HG02973 (cell line): ENCODE measurements at regions not wholly inside any gene's neighbourhood (a gene's known extent, or its start where the extent isn't known, plus 50 kb on each side); places are given as distances from the start of the nearest gene placed in this dataset.
"Not testable (repeated sequence)": the region's sequence is repeated elsewhere in the genome, so short reads cannot be mapped to it uniquely, and the experiment has no call there.

Source experiments
- ATAC-seq: cut with Tn5 transposase; IDR thresholded peaks from one replicate; pipeline ENCODE4 v1.9.1; 2021; ENCODE audit warnings: moderate library complexity; ENCODE audit not compliant: unreplicated experiment

DNA sequence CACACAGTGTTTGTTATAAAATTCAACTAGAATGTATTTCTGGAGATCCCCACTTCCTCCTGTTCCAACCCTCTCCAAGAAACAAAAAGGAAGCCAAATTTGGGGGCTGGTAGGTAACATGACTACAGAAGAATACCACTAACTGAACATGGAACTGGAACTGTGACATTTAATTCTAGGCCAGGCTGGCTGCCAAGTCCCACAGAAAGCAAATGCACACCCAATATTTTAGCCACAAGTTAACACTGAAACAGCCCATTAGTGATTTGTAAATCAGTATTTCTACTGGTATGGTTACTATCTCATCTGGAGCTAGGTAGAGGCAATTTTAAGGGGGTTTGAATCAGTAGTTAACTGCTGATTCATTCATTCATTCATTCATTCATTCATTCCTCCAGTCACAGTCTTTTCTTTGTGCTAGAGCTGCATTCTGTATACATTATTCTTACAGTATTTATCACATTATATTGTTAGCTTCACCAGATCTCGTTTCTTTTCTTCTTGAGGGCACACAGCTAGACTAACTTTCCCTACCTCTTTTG, 131.7 kb upstream of the GDNF start:
- ATAC-seq = no peak

GRCh38 chr5:37966871-37967270, 127.0 kb upstream of the GDNF start:
- no peak for ATAC-seq

- no peak for ATAC-seq
Observed at GRCh38 chr5:37966291-37966690, 126.5 kb upstream of the GDNF start.

GRCh38 chr5:37962389-37962788, 122.5 kb upstream of the GDNF start:
- no peak for ATAC-seq

GRCh38 chr5:37957218-37957617, 117.4 kb upstream of the GDNF start:
- ATAC-seq = no peak

DNA sequence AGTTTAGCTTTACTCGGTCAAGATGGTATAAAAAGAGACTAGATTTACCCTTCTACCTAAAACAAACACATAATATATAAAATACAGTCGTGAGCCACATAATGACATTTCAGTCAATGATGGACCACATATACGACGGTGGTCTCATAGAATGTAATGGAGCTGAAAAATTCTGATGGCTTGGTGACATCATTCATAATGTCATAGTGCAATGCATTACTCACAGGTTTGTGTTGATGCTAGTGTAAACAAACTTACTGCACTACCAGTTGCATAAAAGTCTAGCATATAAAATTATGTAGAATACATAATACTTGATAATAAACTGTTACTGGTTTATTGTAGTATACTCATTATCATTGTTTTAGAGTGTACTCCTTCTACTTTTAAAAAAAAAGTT, 115.9 kb upstream of the GDNF start:
- no peak for ATAC-seq

- no peak for ATAC-seq
Observed at GRCh38 chr5:37954561-37954960, 114.7 kb upstream of the GDNF start.

DNA sequence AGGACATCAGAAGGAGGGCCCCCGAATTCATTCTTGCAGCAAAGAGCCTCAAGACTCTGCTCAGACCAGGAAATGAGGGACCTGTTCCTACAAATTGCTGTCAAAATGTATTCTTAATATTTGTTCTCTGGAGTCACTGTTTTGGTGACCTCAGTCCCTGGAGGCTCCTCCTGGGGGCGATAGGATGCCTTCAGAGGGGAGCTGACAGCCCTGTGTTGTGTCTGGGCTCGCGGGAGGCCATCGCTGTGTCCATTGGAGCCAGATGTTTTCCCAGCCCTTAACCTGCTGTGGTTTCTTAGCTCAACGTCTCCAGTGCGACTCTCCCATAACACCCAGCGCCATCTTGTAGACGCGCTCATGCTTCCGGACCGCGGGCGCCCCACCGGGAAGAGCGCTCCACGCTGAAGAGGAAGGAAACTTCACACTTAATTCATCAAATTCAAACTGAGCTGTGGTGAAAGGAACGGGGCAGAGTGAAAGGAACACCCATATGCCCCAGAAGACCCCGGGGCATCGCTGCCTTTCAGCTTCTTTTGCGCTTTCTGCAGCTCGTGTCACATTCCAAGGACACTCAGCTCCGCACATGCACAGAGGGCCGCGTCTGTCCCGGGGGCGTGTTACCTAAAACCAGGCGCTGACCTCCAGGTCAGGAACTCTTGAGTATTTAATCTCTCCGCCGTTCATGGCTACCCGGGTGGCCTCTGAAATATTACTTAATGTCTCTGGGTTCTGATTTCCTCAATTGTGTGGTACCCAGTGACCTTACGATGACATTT, 112.3 kb upstream of the GDNF start:
- no peak for ATAC-seq

DNA sequence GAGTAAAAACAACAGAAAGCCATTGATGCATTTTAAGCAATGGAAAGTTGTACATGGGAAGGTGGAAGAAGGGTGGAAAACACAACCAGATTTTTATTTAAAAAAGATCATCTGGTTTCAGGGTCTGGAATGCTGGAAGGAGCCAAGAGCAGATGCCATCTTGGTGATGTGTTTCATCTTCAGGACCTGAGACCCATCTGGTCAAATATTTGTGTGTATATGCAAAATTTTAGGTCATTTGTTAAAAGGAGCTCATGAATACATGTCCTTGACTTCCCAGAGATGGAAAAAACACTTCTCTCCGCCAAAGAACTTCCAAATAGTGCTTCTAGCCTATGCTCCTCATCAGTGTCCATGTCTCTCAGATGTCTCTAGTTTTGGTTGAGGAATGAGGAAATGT, 110.6 kb upstream of the GDNF start:
- no peak for ATAC-seq

DNA sequence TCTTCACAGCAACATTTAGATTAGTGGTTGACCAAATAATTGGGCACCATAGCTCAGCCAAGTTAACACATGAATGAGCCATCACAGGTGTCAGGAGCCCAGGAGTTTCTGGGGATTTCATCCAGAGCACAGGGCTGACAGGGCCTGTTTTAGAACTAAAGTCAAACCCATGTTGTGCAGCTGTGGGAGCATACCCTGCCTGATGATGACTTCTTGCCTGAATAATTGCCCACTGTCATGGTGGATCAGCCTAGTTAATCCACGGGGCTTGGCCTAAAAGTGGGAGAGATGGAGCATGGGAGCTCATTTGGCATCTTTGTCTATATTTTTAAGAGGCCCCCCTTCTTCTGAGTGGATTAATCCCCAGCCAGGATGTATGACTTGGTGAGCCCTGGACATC, 105.6 kb upstream of the GDNF start:
- ATAC-seq = no peak

GRCh38 chr5:37943136-37943535, 103.3 kb upstream of the GDNF start:
- ATAC-seq = not testable (repeated sequence)

DNA sequence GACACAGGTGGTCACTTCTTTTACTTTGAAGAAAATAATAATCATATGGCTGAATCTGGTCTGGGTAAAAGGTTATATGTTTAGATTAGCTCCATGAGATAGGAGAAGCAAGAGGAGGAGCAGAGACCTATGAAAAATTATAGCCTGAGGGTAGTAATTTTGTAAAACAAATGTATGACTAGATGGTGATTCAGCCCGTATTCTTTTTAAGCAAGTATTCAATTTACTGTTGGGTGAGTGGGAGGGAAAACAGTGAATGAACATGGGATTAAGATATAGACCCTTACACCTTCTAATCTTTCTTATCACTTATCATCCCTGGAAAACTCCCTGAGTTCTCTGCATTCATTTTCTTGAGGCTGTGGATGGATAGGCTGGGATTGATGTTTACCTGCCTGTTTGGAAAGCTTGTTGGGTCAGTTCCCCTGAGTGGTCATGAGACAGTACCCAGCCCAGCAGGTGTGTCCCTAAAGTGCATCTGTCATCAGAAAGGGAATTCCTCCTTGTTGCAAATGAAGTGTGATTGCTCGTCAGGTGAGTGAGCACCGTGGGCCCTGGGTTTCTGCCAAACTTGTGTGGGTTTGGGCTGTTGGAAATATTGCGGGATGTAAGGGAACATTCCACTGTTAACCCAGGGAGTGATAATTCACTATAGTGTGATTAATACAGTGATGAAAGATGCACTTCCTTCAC, 101.2 kb upstream of the GDNF start:
- ATAC-seq = no peak

GRCh38 chr5:37938861-37939260, 99.0 kb upstream of the GDNF start:
- ATAC-seq = no peak

- ATAC-seq = no peak
Observed at GRCh38 chr5:37938076-37938852, 98.4 kb upstream of the GDNF start.

DNA sequence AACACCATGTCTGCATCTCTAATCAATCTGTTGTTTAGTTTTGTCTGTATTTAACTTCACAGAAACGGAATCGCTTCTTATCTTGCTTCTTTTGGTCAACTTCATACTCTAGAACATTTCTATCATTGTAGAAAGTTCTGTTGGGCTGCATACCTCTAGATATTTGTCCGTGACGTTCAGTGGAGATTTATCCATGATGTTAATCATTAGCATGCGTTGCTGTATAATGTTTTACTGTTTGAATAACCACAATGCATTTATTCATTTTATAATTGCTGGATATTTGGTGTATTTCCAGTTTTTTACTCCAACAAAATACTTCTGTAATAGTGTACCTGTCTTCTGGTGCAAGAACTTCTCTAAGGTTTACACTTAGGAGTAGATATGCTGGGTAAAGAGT, 96.2 kb upstream of the GDNF start:
- ATAC-seq = no peak

DNA sequence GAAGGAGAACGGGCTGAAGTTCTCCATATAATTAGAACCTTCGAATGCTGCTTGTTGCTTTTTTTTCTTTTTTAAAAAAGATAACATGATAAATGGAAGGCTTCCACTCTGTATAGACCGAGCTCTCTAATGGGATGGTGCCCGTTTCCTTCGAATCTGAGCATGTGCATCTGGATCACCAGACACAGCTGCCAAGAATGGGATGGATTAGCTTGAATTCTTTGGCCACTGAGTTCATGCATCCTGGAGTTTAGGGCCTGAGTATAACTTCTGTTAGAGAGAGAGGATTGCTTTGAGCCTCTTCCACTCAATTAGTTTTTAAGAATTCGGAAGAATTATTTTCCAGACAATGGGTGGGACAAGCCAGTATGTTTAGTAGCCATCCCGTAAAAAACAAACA, 93.7 kb upstream of the GDNF start:
- ATAC-seq = no peak

DNA sequence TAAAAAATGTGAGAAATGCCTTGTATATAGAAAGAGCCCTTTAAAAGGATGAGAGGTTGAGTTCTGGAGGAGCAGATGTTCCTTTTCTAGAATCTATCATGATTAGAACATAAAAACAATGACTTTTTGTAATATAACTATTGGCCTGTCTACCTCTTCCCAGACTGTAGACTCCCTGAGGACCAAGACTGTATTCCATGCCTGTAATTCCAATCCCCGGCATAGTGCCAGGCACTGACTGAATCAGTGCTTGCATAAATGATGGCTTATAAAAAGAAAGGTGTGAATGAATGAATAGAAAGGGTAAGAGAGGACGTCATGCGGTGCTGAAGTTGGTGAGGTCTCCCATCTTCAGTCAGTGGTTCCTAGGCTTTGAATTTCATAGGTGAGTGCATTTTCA, 92.6 kb upstream of the GDNF start:
- no peak for ATAC-seq

DNA sequence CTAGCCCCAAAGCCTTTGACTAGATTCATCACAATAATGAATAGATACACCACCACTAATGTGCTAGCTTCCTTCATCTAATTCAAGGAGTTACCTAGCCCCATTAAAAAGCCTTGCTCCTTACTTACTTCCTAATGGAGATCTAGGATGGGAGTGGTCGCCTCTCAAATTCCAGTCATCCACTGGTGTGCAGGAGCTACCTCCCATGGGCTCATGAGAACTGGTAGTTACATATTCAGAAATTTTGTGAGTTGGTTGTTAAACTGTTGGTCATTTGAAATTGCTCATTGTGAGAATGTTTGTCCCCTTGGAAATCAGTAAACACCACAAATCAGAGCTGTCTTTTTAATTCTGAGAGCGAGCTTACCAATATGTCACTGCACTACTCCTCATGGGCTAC, 91.7 kb upstream of the GDNF start:
- no peak for ATAC-seq

DNA sequence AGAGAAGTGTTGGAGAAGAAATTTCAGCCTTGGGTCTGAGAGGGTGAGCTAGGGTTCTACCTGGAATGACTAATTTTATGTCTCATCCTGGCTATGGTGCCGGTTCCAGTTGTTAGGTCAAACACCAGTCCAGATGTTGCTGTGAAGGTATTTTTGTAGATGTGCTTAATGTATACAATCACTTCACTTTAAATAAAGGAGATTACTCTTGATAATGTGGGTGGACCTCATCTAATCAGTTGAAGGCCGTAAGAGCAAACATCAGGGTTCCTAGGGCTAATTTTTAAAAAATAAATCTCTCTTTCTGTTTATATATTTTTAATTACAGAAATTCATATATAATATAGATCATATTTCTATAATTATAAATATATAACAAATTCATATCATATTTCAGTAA, 90.5 kb upstream of the GDNF start:
- no peak for ATAC-seq

DNA sequence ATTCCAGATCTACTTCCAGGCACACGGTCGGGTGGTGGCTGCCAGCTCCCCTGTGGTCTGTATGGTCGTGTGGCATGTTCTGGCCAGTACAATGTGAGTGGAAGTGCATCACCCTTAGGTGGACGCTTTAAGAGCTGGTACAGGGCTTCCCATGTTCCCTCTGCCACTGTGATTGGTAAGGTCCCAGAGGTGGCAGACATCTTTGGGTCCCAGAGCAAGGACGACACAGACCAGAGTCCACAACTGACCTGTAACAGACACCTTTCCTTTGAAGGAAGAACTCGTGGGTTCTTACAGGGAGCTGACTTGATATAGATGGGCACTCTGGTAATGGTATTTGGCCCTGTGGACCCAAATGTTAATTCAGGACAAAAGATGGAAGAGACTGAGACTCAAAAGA, 90.0 kb upstream of the GDNF start:
- ATAC-seq = no peak

DNA sequence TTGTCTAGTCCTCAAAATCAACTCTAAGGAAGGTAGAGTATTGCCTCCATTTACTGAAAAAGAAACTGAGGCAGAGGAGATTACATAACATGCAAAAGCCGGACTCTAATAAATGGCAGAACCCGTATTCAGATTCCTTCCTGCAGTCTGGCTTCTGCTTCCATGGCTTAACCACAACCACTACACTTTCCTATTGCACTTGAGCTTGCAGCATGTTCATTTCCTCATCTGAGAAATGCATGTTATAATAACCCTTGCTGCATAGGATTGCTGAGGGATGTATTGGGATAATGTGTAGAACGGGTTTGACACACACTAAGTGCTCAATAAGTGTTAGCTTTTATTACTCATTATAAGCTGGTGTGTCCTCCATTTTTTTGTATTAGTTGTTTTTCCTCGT, 87.9 kb upstream of the GDNF start:
- ATAC-seq = not testable (repeated sequence)

DNA sequence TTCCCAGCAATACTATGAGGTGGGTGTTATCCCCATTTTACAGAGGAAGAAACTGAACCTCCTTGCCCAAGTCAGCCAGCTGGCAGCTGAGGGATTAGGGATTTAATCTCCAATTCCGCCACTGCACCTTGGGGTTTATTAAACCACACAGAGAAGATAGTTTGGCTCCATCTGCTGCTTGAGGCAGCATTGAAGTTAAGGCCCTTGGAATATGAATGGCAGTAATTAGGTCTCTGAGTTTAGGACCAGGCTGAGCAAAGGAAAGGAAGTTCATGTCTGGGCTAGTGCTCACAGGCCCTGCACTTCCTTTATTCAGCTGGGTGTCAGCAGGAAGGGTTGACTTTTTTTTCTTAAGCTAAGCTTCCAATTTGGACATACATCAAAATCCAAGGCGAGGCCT, 86.9 kb upstream of the GDNF start:
- ATAC-seq = no peak
